NOMO-1 treated with DMSO at 0.1 percent for 48 hours (cell line): ENCODE measurements at regions not wholly inside any gene's neighbourhood (a gene's known extent, or its start where the extent isn't known, plus 50 kb on each side); places are given as distances from the start of the nearest gene placed in this dataset.

Experiments used
- DNase-seq: peaks from one replicate; lab custom pipeline; 2025; ENCODE audit not compliant: unreplicated experiment; lab: John Stamatoyannopoulos, UW

DNA sequence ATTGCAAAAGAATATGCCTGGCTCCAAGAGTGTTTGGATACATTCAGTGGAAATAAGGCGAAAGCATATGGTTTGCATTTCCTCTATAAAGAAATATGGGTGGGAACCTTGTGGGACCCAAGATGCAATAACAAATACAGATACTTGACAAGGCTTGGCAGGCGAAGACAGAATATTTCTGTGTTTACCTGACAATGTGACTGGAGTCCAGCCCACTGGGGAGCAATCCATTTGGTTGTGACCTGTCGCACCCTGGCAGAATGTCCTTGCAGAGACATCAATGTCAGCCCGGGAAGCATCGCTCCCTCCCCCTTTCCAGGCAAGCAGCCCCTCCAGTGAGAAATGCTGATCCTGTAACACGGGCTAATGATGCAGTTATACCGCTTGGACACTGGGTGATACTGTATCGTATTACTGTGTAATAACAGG is 296.6 kb downstream of the MAF start:
- no peak for DNase-seq

GRCh38 chr16:79303206-79303605 is 297.3 kb downstream of the MAF start:
- no peak for DNase-seq

DNA sequence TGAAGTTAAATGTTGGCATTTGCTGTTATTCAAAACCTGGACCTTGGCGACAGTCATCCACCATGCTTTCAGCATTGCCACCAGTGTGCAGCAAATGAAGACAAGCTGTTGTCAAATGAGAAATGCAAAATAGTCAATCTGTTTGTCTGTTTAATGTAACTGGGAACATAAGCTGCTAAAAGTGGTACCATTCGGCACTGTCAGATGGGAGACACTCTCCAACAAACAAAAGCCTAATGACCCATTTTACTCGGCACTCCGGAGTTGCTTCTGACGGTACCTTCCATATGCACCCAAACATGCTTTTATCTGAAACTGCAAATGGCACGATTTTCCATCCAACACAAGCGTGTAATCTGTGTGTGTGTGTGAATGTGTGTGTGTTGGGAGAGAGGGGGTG is 297.8 kb downstream of the MAF start:
- DNase-seq = no peak

DNA sequence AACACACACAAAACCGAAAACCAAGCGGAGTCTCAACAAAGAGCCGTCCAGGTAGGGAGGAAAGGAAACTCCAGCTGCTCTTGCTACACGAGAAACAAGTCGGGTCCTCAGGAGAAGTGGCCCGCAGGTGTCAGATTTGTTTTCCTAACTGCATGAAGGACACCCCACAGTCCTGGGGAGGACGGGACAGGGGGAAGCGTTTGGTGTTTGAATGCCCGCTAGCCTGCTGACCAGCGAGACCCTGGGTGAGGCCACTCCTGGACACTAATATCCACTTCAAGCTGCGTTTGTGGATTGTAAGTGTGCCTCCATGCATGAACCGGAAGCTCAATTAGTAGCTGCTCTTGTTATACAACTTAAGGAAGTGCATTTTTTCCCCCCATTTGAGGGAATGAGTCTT is 299.5 kb downstream of the MAF start:
- DNase-seq = no peak

DNA sequence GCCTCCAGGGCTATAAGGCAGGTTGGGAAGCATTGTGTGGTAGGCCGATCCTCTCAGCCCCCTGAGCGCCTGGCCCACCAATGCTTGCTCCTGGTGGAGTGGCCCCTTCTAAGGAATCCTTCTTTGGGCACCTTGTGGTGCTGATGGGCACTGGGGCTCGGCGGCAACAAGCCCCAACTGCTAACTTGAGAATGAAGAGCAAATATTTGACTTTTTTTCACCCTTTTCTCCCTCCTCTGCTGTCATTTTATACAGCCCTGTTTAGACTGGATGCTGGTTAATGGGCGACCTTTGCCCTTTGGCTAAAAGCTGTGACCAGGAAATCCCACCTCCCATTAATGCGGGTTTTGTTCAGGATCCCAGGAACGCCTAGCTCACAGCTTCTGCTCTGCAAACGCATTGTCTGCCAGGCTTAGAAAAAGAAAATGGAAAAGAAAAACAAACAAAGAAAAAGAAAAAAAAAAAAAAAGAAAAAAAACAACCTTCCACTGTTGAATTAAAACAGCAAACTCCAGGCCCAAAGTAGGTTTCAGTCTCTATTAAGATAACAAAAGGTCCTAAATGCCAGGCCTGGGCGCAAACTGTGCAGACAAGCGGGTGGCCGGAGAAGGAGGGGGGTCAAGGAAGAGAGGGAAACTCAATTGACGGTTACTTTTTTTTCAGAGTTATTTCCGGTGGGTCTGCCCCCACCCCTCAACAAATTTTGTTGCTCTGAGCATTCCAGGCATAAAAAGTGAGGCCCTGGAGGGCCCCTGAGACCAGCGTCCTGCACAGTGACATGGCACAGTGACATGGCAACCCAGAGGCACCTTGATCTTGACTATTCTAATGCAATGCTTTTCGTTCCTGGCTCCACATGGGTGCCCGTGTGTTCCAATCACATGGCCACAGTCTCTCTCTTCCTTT is 301.4 kb downstream of the MAF start:
- no peak for DNase-seq

DNA sequence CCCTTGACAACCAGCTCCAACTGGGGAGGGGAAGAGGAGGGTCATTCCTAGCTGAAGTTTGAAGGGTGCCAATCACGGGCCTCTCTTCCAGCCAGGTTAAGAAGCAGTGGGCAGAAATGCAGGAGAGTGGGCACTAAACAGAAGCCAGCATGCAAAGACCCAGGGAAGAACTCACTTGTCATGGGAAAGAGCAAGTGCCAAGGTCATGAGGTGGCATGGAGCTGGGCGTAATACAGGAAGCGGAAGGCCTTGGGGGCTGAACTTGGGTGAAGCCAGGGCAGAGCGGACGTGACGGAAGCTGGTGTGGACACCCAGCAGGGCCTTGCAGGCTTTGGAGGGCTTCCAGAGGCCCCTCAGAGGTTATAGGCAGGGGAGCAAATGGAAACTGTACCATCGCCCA is 302.1 kb downstream of the MAF start:
- DNase-seq = no peak

- DNase-seq = no peak
Measured at GRCh38 chr16:79297805-79298204, 302.7 kb downstream of the MAF start.

GRCh38 chr16:79297296-79297695 is 303.2 kb downstream of the MAF start:
- DNase-seq = no peak

GRCh38 chr16:79296491-79296890 is 304.0 kb downstream of the MAF start:
- no peak for DNase-seq

- no peak for DNase-seq
Measured at GRCh38 chr16:79295746-79296145, 304.8 kb downstream of the MAF start.

- DNase-seq = no peak
Measured at GRCh38 chr16:79295162-79295561, 305.4 kb downstream of the MAF start.

DNA sequence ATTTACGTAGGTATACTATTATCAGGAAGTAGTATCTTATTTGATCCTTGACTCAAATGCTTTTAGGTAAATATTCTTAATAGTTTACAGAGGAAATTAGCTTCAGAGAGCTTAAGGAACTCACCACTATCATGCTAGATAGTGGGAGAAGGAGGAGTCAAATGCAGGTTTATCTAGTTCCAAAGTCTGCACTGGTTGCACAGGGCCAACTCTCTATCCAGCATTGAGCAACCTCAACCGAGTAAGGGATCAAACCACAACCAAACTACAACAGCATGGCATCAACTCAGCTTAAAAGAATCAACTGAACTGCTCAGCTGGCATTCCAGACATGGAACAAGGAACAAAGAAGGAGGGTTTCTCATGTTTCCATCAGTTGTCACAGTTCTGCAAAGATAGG is 306.0 kb downstream of the MAF start:
- DNase-seq = no peak

DNA sequence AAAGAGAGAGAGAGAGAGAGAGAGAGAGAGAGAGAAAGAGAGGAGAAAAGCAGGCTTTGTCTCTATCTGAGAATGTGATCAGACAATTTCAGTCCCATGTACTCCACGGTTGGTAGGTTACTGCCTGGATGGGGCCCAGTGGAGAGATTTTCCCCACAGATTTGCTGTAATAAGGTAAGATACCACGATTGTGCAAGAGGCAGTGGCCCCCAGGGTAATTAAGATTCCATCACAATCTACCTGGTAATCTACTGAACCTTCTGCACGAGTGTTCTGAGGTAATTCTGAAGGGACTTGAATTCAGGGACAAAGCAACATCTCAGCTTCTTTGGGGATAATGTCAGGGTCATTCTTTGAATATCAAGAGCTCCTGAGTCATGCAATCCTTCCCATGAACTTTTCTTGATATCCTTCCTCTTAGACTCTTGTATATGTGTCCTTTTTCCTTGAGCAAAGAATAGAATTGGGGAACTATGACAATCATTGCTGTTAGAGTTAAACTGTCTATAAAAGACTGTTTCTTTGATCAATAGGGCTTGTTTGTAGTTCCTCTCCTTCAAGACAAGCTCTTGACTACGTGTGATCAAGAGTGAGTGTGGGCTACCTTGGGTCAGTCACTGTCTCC is 306.6 kb downstream of the MAF start:
- no peak for DNase-seq

- no peak for DNase-seq
Measured at GRCh38 chr16:79288066-79288465, 312.5 kb downstream of the MAF start.

DNA sequence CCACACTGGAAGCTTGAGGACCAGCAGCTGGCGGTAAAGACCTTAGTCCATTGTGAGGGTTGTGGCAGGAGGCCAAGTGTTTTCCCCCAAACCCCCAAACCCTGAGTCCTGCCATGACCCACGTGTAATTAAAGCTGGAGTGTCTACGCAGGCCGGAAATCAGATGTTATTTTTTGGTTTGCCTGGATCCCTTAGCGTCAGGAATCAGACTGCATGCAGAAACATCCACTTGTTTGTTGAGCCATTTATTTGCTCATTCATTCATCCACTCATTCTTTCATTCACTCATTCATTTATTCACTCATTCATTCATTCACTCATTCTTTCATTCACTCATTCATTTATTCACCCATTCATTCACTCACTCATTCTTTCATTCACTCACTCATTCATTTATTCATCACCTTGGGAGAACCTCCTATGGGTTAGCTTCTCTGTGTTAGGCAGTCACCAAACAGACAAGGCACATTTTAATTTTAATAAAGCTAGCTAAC is 313.1 kb downstream of the MAF start:
- no peak for DNase-seq

- peak; percentile 90 for DNase-seq
Measured at GRCh38 chr16:79286646-79287423, 313.7 kb downstream of the MAF start.

DNA sequence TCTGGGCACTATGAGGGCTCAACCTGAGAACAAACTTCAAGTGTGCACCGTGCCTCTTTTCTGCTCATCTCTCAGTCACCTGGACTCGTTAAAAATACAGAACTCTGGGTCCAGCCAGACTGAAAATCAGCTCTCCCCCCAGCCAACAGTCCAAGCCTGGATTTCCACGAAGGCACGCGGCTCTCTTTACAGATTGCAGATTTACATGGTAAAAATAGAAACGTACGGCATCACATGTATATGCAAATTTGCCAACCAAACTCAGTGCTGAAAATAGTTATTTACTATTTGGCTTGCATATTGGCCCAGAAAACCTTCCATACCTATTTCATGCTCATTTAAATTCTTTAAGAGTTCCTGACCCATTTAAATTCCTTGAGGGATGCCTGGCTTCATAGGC is 315.8 kb downstream of the MAF start:
- no peak for DNase-seq

DNA sequence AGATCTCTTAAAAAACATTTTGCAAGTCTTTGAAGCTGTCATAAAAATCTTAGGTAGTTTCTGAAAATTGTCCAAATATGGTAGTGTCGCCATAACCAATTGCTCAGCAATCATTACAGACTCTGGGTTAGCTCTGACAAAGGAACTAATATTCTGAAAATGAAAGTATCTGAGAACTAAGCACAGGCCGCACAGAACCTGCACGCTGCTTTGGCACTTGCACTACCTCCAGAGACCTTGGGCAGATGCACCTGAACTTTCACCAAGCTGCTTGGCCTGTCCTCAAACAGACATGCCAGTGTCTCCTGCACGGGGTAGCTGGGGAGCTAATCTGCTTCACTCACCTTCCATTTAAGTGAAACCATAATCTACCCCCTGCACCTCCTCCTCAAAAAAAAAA is 317.0 kb downstream of the MAF start:
- no peak for DNase-seq

DNA sequence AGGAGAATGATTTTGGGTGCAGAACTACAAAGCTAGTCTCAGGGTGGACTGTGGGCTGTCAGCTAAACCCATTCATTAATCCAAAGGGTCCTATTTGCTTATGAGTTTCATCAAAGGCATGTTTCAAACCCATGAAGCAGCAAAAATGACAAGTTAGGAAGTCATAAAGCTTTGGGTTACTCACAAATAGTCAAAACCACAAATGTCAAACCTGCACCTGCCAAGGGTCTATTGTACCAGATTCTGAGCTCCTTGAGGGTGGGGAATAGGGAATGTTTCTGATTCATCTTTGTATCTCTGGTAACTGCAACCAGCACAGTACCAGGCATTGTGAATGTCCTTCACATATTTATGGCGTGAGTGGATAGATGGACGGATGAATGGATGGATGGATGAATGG is 317.7 kb downstream of the MAF start:
- DNase-seq = no peak

DNA sequence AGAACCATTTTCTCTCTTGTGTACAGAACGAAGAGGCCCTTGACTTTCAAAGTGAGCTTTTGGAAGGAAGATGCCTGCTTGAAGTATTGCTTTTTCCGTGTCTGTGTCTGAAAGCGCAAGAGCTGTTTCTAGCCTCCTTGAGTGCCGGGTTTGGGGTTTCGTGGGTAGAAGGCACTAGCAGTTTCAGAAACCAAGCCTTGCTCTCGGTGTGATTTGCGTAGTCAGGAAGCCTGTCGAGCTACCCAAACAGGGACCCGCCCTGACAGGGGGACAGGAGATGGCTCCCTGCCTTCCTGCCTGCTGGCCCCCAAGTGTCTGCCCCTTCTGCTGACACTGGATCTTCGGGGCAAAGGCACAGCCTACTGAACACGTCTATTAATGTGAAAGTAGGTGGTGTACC is 322.0 kb downstream of the MAF start:
- DNase-seq = no peak

DNA sequence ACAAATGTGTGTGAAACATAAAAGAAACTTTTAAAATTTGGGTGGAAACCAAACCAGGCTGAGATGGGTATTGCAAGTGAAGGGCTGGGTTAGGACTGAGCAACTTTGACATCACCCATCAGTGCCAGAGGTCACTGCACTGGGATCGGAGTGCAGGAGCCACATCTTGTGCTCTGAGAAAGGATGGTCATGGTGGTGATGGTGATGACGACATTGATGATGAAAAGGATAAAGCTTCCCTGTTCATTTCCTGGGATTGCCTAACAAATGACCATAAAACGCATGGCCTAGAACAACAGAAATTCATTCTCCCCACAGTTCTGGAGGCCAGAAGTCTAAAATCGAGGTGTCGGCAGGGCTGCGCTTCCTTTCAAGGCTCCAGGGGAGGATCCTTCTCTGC is 324.0 kb downstream of the MAF start:
- DNase-seq = no peak

- no peak for DNase-seq
Measured at GRCh38 chr16:79274264-79274663, 326.3 kb downstream of the MAF start.
